HG03354 (cell line): ENCODE measurements at regions not wholly inside any gene's neighbourhood (a gene's known extent, or its start where the extent isn't known, plus 50 kb on each side); places are given as distances from the start of the nearest gene placed in this dataset.
"Not testable (repeated sequence)": the region's sequence is repeated elsewhere in the genome, so short reads cannot be mapped to it uniquely, and the experiment has no call there.

ENCODE experiments used
- ATAC-seq: cut with Tn5 transposase; IDR thresholded peaks from one replicate; pipeline ENCODE4 v1.9.1; 2021; ENCODE audit warnings: mild to moderate bottlenecking; ENCODE audit not compliant: unreplicated experiment, poor library complexity, severe bottlenecking

GRCh38 chr2:219875986-219876385, 248.6 kb downstream of the SLC4A3 start:
- ATAC-seq, result not testable (repeated sequence)

- no peak for ATAC-seq
Observed at GRCh38 chr2:219876931-219877330, 249.5 kb downstream of the SLC4A3 start.

GRCh38 chr2:219877728-219878127, 250.3 kb downstream of the SLC4A3 start:
- no peak for ATAC-seq

GRCh38 chr2:219878516-219878915, 251.1 kb downstream of the SLC4A3 start:
- no peak for ATAC-seq

DNA sequence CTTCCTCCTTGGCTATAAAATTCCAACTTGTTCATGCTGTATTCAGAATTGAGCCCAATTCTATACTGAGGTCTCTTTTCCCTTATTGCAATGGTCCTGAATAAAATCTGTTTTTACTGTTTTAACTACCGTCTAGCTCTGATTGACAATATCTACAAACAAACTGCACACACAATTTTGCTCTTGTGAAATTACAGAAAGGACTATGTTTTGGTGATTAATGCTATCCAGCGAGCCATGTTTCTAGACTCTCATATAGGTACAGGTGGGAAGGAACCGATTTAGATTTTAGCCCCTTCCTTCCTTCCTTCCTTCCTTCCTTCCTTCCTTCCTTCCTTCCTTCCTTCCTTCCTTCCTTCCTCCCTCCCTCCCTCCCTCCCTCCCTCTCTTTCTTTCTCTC, 254.4 kb downstream of the SLC4A3 start:
- no peak for ATAC-seq

DNA sequence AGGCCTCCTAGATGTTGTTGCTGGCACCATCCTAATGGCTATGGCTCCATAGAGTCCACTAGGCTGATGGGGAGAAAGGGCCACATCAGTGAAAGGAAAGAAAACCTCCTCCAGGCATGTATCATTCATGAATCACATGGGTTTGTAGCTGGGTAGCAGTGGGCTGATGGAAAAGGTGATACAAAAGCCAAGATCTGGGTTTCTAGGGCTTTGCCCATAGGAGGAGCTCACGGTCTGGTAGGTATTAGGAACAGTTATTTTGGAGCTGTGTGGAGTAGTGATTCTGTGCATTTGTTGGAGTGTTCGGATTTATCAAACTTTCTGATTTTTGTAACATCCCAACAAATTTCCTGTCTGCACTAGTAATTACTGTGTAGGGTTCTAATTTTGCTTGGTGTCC, 259.2 kb downstream of the SLC4A3 start:
- ATAC-seq, result no peak

DNA sequence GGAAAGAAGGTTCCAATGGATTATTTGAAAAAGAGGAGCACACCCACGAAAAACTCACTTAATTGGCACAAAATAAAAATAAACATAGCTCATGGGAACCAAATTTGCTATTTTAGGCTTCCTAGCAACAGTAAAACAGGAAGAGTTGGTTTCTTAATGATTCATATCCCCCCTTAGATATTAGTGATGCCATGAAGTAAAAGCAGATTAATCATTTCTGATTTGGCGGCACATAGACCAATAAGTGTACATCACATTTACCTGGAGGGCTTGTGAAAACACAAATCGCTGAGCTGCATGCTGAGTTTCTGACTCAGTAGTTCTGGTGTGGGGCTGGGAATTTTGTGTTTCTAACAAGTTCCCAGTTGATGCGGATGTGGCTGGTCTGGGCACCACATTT, 260.4 kb downstream of the SLC4A3 start:
- no peak for ATAC-seq

DNA sequence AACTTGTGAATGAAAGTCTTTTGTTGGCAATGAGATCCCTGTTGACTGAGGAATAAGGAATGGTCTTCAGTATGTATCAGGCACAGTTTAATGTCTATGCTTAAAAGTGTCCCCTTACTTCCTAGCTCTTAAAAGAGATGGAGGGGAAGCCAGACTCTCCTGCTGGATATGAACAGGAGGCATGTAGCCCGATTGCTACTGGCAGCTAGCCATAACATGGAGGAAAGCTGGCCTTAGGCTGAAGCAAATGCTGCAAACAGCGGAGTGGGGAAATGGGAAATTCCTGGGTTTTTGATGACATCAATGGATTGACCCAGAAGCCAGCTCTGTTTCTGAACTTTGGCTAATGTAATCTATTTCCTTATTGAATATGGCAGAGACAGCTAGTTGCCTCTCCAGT, 266.1 kb downstream of the SLC4A3 start:
- ATAC-seq, result no peak

DNA sequence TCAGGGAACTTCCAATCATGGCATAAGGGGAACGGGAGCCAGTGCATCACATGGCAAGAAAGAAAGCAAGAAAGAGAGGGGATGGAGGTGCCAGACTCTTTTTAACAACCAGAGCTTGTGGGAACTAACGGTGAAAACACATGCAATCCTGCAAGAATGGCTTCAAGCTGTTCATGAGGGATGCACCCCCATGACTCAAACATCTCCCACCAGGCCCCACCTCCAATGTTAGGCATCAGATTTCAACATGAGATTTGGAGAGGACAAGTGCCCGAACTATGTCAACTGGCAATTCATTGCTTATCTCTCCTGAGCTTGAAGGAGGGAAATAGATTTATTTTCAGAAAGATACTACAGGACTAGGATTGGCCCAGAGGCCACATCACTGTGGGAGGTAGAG, 270.0 kb downstream of the SLC4A3 start:
- ATAC-seq, result no peak

GRCh38 chr2:219901155-219901554, 273.7 kb downstream of the SLC4A3 start:
- ATAC-seq, result no peak

DNA sequence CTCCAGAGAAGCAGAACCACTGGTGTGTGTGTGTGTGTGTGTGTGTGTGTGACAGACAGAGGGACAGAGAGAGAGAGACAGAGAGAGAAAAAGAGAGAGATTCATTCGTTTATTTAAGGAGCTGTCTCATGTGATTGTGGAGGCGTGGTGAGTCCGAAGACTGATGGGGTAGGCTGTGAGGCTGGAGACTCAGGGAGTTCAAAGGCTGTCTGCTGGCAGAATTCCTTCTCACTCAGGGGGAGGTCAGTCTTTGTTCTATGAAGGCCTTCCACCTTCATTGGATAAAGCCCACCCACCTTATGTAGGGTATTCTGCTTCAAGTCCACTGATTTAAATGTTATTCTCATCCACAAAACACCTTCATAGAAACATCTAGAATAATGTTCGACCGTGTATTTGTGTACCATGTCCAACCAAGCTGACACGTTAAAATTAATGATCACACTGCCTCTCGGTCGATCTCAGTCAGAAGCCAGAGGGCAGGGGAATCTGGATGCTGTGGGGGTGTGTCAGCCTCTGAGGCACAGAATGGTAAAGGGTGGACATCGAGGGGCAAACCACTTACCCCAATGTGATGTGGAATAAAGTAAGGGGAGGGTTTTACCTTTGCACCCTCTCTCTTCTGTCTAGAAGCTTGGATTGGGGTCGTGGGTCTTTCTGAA, 275.6 kb downstream of the SLC4A3 start:
- no peak for ATAC-seq

DNA sequence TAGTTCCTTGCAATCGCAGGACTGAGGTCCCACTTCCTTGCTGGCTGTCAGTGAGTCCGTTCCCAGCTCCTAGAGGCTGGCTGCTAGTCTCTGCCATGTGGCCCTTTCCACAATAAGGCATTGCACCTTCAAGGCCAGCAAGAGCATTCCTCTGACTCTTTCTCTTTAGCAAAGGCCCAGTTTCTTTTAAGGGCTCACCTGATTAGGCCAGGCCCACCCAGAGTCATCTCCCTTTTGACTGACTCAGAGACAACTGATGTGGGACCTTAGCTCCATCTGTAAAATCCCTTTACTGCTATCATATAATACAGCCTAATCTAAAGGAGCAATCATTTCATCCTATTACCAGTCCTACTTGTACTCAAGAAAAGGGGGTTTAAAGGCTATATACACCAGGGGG, 278.2 kb downstream of the SLC4A3 start:
- ATAC-seq, result no peak

- ATAC-seq, result no peak
Observed at GRCh38 chr2:219906114-219907010, 278.9 kb downstream of the SLC4A3 start.

DNA sequence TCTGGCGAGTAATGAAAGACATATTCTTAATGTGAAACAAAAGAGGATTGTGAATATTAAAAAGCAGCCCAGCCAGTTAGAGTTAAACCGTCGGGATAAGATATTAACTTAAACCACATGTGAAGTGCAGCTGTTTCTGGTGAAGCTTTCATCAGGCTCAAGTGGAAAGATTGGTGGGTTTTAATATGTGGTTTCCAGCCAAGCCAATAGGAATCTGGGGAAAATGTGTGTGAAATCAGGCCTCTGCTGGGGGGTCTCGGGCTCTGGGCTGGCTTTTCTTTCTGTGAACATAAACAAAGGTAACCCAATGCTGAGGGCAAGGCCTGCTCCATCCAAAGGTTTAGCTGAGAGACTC, 279.6 kb downstream of the SLC4A3 start:
- ATAC-seq, result no peak

DNA sequence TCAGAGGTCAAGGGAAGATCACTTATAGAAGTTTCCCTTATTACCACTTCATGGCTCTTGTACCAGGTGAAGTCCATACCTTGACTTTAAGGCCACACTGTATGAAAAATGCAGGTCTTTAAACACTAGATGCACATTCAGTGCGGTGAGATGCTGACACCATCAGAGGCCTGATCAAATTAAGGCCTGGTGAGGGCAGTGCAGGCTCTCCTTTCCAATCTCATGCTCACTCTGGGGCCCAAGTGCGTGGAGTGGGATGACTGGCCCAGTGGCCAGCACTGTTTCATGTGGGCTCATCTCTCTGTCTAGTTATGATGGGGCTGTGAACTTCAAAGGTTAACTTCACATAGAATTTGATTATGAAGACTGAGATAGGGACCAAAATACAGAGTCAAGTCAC, 281.1 kb downstream of the SLC4A3 start:
- ATAC-seq, result no peak

DNA sequence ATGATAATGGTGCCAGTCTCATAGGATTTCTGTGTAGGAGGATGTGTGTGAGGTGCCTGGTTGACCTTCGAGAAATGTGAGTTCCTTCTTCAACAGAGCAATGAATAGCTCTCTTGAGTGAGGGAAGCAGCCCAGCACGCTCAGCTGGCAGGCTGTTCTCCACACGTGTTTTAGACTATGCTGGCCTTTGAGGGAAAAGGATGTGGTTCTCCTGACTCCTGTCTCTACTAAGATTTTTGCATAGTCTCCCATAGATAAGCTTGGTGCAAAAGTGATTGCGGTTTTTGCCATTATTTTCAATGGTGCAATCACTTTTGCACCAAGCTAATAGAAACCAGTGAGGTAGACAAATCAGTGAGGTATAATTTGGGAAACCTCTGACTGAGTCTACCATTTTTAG, 284.1 kb downstream of the SLC4A3 start:
- no peak for ATAC-seq

DNA sequence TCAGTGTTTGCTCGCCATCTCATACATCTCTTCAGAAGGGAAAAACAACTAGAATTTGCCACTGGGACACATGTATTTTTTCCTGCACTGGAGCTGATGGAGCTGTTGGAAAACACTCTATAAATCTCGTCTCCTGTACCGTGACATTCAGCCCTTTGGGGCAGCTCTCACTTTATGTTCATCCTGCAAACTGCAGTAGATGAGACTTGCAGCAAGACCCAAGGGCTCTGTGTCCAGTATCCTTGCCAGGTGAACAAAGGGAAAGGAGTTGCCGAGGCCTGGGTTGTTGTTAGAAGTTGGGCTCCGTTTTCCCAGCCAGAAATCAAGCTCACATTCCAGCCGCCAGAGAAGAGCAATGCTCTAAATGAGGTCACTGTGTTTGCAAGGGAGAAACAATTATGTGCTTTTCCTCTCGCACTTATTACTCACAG, 285.1 kb downstream of the SLC4A3 start:
- no peak for ATAC-seq

DNA sequence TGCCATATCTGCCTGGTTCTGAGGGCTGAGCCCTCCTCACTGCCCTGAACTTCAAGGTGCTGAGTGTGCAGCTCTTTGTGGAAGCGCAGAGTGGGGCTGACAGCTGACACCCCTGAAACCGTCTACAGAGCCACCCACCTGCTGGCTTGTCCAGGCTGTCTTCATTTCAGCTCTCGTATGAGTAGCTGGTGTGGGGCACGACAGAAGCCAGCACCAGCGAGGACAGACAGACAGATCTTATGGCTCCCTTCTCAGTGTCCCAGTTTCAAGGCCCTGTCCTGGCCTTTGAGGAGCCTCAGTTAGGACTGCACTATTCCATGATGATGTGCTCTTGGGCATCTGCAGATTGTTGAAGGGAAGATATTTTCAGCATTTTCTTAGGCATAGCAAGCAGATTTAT, 287.1 kb downstream of the SLC4A3 start:
- no peak for ATAC-seq

- ATAC-seq, result no peak
Observed at GRCh38 chr2:219916281-219916680, 288.9 kb downstream of the SLC4A3 start.

- no peak for ATAC-seq
Observed at GRCh38 chr2:219916726-219917440, 289.5 kb downstream of the SLC4A3 start.

GRCh38 chr2:219918254-219918653, 290.8 kb downstream of the SLC4A3 start:
- no peak for ATAC-seq
